Activated CD8-positive, alpha-beta memory T cell treated with anti-CD3 and anti-CD28 coated beads for 48 hours (primary cell): ENCODE measurements at regions not wholly inside any gene's neighbourhood (a gene's known extent, or its start where the extent isn't known, plus 50 kb on each side); places are given as distances from the start of the nearest gene placed in this dataset.

Source experiments
- DNase-seq, 3 experiments: peaks; one replicate each; pipeline ENCODE4 v3.0.0-alpha.2; 2020; ENCODE audit warnings: low read depth in 2 of 3, low spot score in 2 of 3

DNA sequence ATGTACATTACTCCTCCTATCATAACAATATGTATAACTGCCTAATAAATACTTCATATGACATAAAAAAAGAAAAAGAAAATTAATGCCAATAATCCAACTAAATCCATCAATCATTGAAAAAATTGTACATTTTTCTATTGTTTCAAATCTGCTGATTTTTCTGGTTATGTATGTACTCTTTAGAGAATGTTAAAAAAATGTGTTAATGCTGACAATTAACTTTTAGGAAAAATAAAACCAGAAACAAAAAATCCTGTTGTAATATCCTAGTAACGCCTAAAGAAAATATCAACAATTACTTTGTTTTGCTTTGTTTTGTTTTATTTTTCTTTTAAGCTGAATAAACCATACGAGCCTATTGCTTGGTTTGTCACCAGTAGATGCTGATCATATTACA lies 213.9 kb upstream of the USP25 start:
- DNase-seq = no peak

GRCh38 chr21:15517394-15517793 lies 212.4 kb upstream of the USP25 start:
- DNase-seq = no peak

- DNase-seq = no peak
Measured at GRCh38 chr21:15520811-15521643, 208.8 kb upstream of the USP25 start.

- no peak for DNase-seq
Measured at GRCh38 chr21:15521644-15522001, 208.2 kb upstream of the USP25 start.

- DNase-seq = no peak
Measured at GRCh38 chr21:15522148-15522547, 207.6 kb upstream of the USP25 start.

DNA sequence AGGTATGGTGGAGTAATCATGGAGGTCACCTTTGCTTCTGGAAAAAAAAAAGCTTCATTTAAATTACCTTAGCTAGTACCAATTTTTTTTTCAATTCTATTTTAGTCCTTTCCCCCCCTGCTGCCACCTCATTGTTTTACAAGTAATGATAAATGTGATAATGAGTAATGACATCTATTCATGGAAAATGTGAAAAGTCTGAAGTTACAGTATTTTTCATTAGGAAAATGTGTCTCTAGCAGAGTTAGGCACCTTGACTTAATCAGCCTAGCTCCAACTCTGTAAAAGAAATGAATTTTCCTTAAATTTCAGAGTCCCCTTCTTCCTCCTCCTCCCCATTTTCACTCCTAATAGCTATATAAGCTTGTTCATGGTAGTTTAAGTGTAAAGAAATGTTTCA lies 204.9 kb upstream of the USP25 start:
- DNase-seq = no peak

GRCh38 chr21:15526798-15527197 lies 203.0 kb upstream of the USP25 start:
- no peak for DNase-seq

DNA sequence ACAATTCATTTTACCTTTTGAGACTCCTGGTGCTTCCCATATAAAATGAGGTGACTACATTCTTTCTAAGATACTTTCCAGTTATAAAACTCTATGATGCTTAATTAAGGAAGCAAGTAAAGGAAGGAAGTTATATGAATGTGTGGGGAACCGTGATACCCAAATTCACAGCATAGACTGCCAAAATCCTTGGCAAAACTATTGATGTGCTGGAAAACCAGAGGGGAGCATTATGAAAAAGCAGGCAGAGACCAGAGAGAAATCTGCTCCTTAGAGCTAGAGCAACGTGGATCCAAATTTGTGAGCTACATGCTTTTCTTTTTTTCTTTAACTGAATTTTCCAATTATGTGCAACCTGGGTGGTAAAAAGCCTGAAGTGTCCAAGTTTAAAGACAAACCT lies 201.4 kb upstream of the USP25 start:
- DNase-seq = no peak

DNA sequence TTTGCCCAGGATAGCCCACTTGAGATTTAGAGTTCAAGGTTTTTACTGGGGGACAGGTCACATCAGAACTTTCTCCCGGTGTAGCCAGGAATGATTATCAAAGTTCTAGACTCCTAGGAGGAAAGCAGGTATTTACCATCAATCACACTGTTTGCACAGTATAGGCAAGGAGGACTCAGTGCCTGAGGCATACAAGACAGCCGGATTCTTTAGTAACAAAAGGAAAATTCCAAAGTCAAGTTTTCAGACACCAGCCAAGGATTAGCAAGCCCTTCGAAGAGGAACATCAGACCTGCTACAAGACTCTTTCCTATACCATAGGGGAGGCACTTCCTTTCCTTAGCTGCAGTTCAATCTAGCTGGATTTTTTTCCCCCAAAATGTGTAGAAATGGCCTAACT lies 197.8 kb upstream of the USP25 start:
- no peak for DNase-seq

GRCh38 chr21:15533618-15534017 lies 196.2 kb upstream of the USP25 start:
- DNase-seq = no peak

GRCh38 chr21:15534450-15534886 lies 195.3 kb upstream of the USP25 start:
- DNase-seq = no peak

GRCh38 chr21:15539376-15539775 lies 190.4 kb upstream of the USP25 start:
- no peak for DNase-seq

- no peak for DNase-seq
Measured at GRCh38 chr21:15543473-15543872, 186.3 kb upstream of the USP25 start.

DNA sequence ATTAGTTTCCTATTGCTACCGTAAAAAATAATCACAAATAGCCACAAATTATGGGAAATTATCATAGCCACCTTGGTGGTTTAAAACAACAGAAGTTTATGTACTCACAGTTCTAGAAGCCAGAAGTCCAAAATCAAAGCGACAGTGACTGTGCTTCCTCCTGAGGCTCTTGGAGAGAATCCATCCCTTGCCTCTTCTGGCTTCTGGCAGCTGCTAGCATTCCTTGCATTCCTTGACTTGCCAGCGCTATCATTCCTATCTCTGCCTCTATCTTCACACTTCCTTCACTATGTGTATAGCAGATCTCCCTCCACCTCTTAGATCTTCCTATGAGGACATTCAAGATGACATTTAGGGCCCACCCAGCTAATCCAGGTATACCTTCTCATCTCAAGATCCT lies 180.1 kb upstream of the USP25 start:
- no peak for DNase-seq

DNA sequence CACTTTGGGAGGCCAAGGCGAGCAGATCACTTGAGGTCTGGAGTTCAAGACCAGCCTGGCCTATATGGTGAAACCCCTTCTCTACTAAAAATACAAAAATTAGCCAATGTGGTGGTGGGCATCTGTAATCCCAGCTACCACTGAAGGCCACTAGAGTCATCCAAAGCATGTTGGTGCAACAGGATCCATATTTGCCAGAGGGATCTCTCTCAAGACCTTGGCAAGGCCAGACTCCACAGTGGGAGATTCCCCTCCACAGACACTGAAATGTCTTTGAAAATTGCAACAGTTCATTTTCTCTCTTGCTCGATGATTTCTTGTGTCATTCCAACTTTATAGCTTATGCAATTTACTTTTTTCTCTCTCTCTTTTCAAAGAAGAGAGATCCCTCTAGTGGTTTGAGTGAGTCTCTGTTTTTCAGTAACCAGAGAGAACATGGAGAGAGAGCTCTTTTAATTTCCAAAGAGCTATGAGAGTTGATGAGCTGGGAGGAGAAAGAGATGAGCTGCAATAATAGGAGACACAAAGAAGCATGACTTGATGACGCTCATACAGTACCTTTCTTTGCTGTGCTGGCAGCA lies 176.8 kb upstream of the USP25 start:
- no peak for DNase-seq

GRCh38 chr21:15557925-15558324 lies 171.9 kb upstream of the USP25 start:
- DNase-seq = no peak

GRCh38 chr21:15558884-15559283 lies 170.9 kb upstream of the USP25 start:
- DNase-seq = no peak

- no peak for DNase-seq
Measured at GRCh38 chr21:15559660-15560059, 170.1 kb upstream of the USP25 start.

- no peak for DNase-seq
Measured at GRCh38 chr21:15560383-15561056, 169.3 kb upstream of the USP25 start.

- no peak for DNase-seq
Measured at GRCh38 chr21:15562748-15563147, 167.0 kb upstream of the USP25 start.

DNA sequence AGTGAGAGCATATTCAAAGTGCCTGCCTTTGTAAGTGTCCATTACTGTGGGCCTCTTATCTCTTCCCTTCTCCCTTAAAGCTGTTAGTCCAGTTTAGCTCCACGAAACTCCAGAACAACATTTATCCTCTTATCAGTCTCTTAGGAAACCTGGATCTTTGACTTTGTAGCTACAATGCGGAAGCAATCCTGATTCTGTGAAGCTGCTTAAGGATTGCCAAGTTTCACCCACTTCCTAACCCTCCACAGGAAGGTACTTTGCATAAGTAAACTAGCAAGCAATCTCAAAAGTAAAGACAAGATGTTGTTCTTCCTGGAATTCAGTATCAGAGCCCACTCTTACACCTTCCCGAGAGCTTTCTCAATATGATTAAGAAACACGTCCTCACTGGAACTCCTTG lies 164.9 kb upstream of the USP25 start:
- no peak for DNase-seq

DNA sequence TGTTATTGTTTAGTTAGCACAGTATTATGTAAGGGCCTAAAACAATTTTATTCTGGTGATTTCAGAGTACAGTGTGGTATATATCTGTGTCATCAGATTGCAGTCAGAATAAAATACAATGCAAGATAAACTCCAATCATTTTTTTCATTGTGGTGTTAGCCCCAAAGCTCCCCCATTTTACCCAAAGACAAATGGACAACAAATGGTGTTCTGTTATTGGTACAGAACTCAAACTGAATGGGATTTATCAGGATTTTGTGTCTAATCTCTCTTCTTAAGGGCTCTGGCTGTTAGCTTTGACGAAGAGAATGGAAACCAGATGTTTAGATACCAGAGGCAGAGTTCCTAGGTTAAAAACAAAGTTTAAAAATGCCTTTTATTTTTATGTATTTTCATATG lies 163.1 kb upstream of the USP25 start:
- no peak for DNase-seq
